Esophagus muscularis mucosa (tissue), 4 donors: ENCODE measurements at regions not wholly inside any gene's neighbourhood (a gene's known extent, or its start where the extent isn't known, plus 50 kb on each side); places are given as distances from the start of the nearest gene placed in this dataset.

Source experiments
- CTCF ChIP-seq, 3 experiments: fragments of 200-600 bp in 2 of 3; fragments of 450-650 bp in 1 of 3; sonication (generic) in 2 of 3; IDR thresholded peaks; one replicate each; pipeline ENCODE4 v1.5.1; 2017 to 2019; ENCODE audit warnings: antibody characterized with exemption in 3 of 3, mild to moderate bottlenecking in 2 of 3, moderate library complexity in 1 of 3
- EP300 ChIP-seq: sonication (generic); formaldehyde crosslinking; IDR thresholded peaks from one replicate; pipeline ENCODE4 v1.6.1; 2017; ENCODE audit warnings: antibody characterized with exemption
- POLR2A ChIP-seq: fragments of 450-650 bp; IDR thresholded peaks from one replicate; pipeline ENCODE4 v1.6.1; 2017; ENCODE audit warnings: antibody characterized with exemption, moderate library complexity, mild to moderate bottlenecking, low read depth

GRCh38 chr22:48352086-48352911 lies 1475.4 kb downstream of the BRD1 start:
- no peak for TF ChIP-seq POLR2A
- no peak for TF ChIP-seq EP300
- no peak for TF ChIP-seq CTCF (IDR thresholded peaks at IDR 0.05)
